ENCODE measurements at regions not wholly inside any gene's neighbourhood (a gene's known extent, or its start where the extent isn't known, plus 50 kb on each side); places are given as distances from the start of the nearest gene placed in this dataset.
"Not testable (repeated sequence)": the region's sequence is repeated elsewhere in the genome, so short reads cannot be mapped to it uniquely, and the experiment has no call there.

DNA sequence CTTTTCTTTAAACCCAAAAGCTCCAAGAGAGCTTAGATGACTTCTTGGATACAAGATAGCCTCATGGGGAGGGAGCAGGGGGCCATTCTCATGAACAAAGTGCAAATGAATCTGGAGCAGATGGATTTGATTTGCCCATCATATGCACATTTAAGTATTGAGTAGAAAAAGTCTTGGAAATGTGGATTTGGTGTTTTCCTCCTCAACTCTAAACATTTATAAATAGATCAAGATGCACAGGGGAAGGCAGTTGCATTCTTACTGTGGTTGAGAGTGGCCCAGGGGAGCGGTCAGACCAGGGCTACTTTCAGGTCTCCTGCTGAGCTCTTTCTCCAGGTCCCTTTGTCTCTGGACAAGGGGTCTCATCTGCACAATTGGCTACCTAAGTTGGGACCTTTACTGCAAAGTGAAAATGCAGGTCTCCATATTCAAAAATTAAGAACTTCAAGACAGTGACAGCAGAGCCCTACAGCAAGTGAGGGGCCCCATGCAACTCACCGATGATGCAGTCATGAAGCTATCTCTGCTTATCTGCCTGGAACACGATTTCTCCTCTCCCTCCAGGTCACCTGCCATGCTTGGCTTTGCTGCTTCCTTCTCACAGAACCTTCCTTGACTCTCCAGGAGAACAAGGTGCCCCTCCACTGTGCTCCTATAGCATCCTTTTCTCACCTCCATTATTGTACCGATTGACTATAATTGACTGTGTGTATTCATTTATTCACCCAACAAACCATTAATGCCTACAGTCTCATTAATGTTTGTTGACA, 145.4 kb downstream of the LPIN1 start:
- no peaks in the 10 kb centered on the region for H3K4me1 Mint-ChIP-seq (ENCODE audit: low read depth, unreplicated experiment)
- H3K27ac Mint-ChIP-seq (ENCODE audit: unreplicated experiment) = no peak overlapping the region
- H3K27me3 Mint-ChIP-seq (ENCODE audit: unreplicated experiment) = no peaks in the 10 kb centered on the region
- no peak for DNase-seq
- peaks cover 17% of the 10 kb centered on the region for H3K36me3 Mint-ChIP-seq (ENCODE audit: unreplicated experiment)
- TF ChIP-seq, protein P1, sequence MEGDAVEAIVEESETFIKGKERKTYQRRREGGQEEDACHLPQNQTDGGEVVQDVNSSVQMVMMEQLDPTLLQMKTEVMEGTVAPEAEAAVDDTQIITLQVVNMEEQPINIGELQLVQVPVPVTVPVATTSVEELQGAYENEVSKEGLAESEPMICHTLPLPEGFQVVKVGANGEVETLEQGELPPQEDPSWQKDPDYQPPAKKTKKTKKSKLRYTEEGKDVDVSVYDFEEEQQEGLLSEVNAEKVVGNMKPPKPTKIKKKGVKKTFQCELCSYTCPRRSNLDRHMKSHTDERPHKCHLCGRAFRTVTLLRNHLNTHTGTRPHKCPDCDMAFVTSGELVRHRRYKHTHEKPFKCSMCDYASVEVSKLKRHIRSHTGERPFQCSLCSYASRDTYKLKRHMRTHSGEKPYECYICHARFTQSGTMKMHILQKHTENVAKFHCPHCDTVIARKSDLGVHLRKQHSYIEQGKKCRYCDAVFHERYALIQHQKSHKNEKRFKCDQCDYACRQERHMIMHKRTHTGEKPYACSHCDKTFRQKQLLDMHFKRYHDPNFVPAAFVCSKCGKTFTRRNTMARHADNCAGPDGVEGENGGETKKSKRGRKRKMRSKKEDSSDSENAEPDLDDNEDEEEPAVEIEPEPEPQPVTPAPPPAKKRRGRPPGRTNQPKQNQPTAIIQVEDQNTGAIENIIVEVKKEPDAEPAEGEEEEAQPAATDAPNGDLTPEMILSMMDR (IDR thresholded peaks at IDR 0.05; ENCODE audit: partially characterized antibody, unreplicated experiment) = no peak
- H3K9me3 Mint-ChIP-seq (ENCODE audit: unreplicated experiment) = peaks cover 7% of the 10 kb centered on the region
- H3K4me3 Mint-ChIP-seq (ENCODE audit: unreplicated experiment) = no peak overlapping the region

- TF ChIP-seq, protein P1 (IDR thresholded peaks at IDR 0.05; ENCODE audit: partially characterized antibody, unreplicated experiment) = no peak
- H3K9me3 Mint-ChIP-seq (ENCODE audit: unreplicated experiment) = peaks cover 3% of the 10 kb centered on the region
- no peaks in the 10 kb centered on the region for H3K4me1 Mint-ChIP-seq (ENCODE audit: low read depth, unreplicated experiment)
- no peak overlapping the region for H3K4me3 Mint-ChIP-seq (ENCODE audit: unreplicated experiment)
- no peak overlapping the region for H3K27ac Mint-ChIP-seq (ENCODE audit: unreplicated experiment)
- H3K36me3 Mint-ChIP-seq (ENCODE audit: unreplicated experiment) = no peaks in the 10 kb centered on the region
- H3K27me3 Mint-ChIP-seq (ENCODE audit: unreplicated experiment) = peaks cover 2% of the 10 kb centered on the region
- no peak for DNase-seq
Measured at GRCh38 chr2:11896386-11896785, 150.0 kb downstream of the LPIN1 start.

DNA sequence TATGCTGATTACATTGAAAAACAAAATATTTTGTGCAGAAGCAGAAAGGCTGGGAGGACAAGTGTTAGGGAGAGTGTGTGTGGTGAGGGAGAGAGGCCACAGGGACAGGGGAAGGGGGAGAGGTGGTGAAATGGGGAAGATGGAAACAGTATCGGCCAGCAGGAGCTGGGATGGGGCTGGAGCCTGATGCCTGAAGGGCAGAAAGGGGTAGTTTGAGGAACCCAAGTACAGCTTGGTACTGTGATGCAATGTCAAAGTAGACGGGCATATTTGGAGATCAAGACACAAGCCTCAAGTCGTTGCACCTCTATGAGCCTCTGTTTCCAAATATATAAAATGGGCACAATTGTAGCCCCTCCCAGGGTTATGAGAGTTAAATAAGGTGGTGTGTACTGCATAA, 152.1 kb downstream of the LPIN1 start:
- H3K36me3 Mint-ChIP-seq (ENCODE audit: unreplicated experiment) = no peaks in the 10 kb centered on the region

DNA sequence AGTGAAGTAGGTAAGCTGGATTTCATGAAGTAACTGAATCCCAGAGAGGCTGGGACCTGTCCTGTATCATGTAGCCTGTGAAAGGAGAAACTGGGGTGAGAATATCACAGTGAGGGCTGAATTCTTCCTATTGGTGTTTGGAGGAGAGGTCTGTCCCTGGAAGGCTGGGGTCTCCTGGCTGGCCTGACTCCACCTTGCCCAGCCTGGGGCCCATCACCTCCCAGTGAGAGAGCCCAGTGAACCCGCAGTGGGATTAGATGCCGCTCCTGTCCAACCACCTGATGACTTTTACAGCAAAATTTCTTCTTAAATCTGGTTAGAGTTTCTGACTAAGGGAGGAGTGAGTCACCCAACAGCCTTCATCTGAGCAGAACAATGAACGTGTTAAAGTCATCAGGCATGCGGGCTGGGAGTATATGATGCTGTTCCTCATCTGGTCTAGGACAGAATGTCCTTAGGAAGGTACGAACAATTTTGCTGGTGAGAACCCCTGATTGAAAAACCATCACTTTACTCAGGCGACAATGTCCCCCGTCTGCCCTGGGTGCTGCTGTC, 152.9 kb downstream of the LPIN1 start:
- TF ChIP-seq, protein P1 (IDR thresholded peaks at IDR 0.05; ENCODE audit: partially characterized antibody, unreplicated experiment) = no peak
- no peaks in the 10 kb centered on the region for H3K36me3 Mint-ChIP-seq (ENCODE audit: unreplicated experiment)
- H3K4me1 Mint-ChIP-seq (ENCODE audit: low read depth, unreplicated experiment) = no peaks in the 10 kb centered on the region
- peaks cover 2% of the 10 kb centered on the region for H3K27me3 Mint-ChIP-seq (ENCODE audit: unreplicated experiment)
- peaks cover 2% of the 10 kb centered on the region for H3K9me3 Mint-ChIP-seq (ENCODE audit: unreplicated experiment)
- no peak overlapping the region for H3K27ac Mint-ChIP-seq (ENCODE audit: unreplicated experiment)
- H3K4me3 Mint-ChIP-seq (ENCODE audit: unreplicated experiment) = no peak overlapping the region
- DNase-seq = no peak

More for the DNA sequence above, 152.1 kb downstream of the LPIN1 start:
- Mint-ChIP-seq H3K4me1 (ENCODE audit: low read depth, unreplicated experiment) (no peaks in the 10 kb centered on the region), H3K9me3 (ENCODE audit: unreplicated experiment) (peaks cover 4% of the 10 kb centered on the region), H3K27me3 (ENCODE audit: unreplicated experiment) (peaks cover 2% of the 10 kb centered on the region), H3K4me3 (ENCODE audit: unreplicated experiment) (no peak overlapping the region), H3K27ac (ENCODE audit: unreplicated experiment) (no peak overlapping the region)
- no peak for DNase-seq
- TF ChIP-seq, protein P1 (IDR thresholded peaks at IDR 0.05; ENCODE audit: partially characterized antibody, unreplicated experiment) = no peak

DNA sequence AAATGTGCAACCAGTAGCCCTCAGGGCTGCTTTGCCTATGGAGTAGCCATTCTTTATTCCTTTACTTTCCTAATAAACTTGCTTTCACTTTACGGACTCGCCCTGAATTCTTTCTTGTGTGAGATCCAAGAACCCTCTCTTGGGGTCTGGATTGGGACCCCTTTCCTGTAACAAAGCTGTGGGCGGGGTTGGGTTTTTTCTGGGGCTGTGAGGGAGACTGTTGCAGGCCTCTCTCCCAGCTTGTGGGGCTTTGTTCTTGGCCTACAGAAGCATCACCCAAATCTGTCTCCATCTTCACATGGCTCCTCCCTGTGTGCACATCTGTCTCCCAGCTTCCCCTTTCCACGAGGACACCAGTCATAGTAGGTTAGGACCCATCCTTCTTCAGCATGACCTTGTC, 154.5 kb downstream of the LPIN1 start:
- not testable (repeated sequence) for H3K4me1 Mint-ChIP-seq (ENCODE audit: low read depth, unreplicated experiment)

More for the DNA sequence above, 154.5 kb downstream of the LPIN1 start:
- not testable (repeated sequence) for DNase-seq; H3K4me3 Mint-ChIP-seq (ENCODE audit: unreplicated experiment); H3K27ac Mint-ChIP-seq (ENCODE audit: unreplicated experiment); H3K27me3 Mint-ChIP-seq (ENCODE audit: unreplicated experiment); H3K9me3 Mint-ChIP-seq (ENCODE audit: unreplicated experiment); H3K36me3 Mint-ChIP-seq (ENCODE audit: unreplicated experiment)
